ENCODE measurements at regions not wholly inside any gene's neighbourhood (a gene's known extent, or its start where the extent isn't known, plus 50 kb on each side); places are given as distances from the start of the nearest gene placed in this dataset.

DNA sequence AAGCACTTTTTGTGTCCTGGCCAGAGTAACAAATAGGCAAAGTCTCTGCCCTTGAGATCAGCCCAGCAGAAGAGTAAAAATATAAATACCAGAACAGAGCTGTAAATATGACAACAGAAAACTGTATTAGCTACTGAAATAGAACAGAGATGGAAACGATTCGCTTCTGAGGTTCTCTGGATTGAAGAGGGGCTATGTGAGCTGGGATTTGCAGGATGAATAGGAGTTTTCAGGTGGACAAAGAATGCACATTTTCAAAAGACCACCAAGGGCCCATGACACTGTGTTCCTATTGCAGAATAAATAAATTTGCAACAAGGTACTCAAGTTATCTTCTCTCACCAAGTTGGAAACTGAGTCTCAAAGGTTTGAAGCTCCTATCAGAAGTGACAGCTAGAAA is 176.6 kb downstream of the BCL11B start:
- DNase-seq (ENCODE audit: low spot score), result no peak
- no peaks in the 10 kb centered on the region for H3K36me3 ChIP-seq (replicated peaks in 1 of 2; ENCODE audit: control insufficient read depth in 2 of 2, insufficient read depth in 2 of 2, low read length in 2 of 2)
- no CpG with 5 or more reads among the region's 2 CpGs for WGBS, 2 donors (ENCODE audit: extremely low coverage in 2 of 2, insufficient read length in 2 of 2, insufficient replicate concordance in 1 of 2)
- H3K4me1 ChIP-seq (ENCODE audit: control insufficient read depth in 2 of 2, insufficient read depth in 1 of 2, low read depth in 1 of 2, low read length in 2 of 2), result peaks cover 0 to 7% of the 10 kb centered on the region in 2 donors
- H3K18ac ChIP-seq (ENCODE audit: low read length), result no peak overlapping the region
- H3K27me3 ChIP-seq (ENCODE audit: control insufficient read depth in 3 of 3, insufficient read depth in 3 of 3, low read depth in 1 of 3, low read length in 3 of 3), result peaks cover 0 to 3% (median 0%) of the 10 kb centered on the region in 3 experiments
- no peak overlapping the region for H3K27ac ChIP-seq (replicated peaks; ENCODE audit: low read length)
- no peak overlapping the region for H3K4ac ChIP-seq (ENCODE audit: low read length)
- no peak overlapping the region for H3K9ac ChIP-seq (ENCODE audit: low read depth, low read length, poor library complexity)
- no peak overlapping the region for H3K14ac ChIP-seq (ENCODE audit: low read length)
- H2BK5ac ChIP-seq (ENCODE audit: low read length), result no peak overlapping the region
- no peak overlapping the region for H4K91ac ChIP-seq (ENCODE audit: low read depth, low read length, poor library complexity)
- no peak overlapping the region for H2AFZ ChIP-seq (ENCODE audit: low read length)
- H2BK12ac ChIP-seq (ENCODE audit: low read length), result no peak overlapping the region
- no peak overlapping the region for H2BK120ac ChIP-seq (ENCODE audit: low read depth, low read length)
- no peak overlapping the region for H2BK15ac ChIP-seq (ENCODE audit: low read length)
- H2AK5ac ChIP-seq (ENCODE audit: low read depth, low read length), result peak overlapping the region; percentile 56
- no peaks in the 10 kb centered on the region for H3K79me1 ChIP-seq (ENCODE audit: low read depth, low read length)
- H4K8ac ChIP-seq (ENCODE audit: low read depth, low read length), result no peak overlapping the region
- H3K4me3 ChIP-seq (ENCODE audit: low read length in 2 of 2), result no peak overlapping the region
- no peaks in the 10 kb centered on the region for H3K9me3 ChIP-seq (replicated peaks in 1 of 2; ENCODE audit: control insufficient read depth in 2 of 2, insufficient read depth in 1 of 2, low read depth in 1 of 2, low read length in 2 of 2)
- H3K23ac ChIP-seq (ENCODE audit: low read depth, low read length, poor library complexity), result no peak overlapping the region
- H3K4me2 ChIP-seq (ENCODE audit: insufficient read depth, low read length, poor library complexity, severe bottlenecking), result no peak overlapping the region

DNA sequence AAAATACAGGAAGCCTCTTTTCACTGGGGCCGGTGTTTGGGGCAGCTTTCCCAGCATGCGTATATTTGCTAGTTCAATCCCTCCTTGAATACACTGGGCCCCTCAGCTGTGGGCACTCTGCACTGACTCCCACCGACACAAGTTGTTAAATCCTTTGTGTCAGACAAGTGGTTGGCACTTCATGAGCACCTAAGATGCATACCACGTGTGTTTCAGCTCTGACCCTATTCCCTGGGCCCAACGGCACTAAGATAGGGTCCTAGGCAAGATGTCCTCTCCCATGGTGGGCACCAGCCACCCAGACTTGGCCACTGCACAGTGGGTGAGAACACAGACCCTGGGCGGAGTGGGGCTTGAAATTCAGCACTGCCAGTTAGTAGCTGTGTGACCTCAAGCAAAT is 173.8 kb downstream of the BCL11B start:
- Histone ChIP-seq H4K91ac (ENCODE audit: low read depth, low read length, poor library complexity) (no peak overlapping the region), H2AK5ac (ENCODE audit: low read depth, low read length) (peak overlapping the region; percentile 13), H3K9ac (ENCODE audit: low read depth, low read length, poor library complexity) (no peak overlapping the region)

DNA sequence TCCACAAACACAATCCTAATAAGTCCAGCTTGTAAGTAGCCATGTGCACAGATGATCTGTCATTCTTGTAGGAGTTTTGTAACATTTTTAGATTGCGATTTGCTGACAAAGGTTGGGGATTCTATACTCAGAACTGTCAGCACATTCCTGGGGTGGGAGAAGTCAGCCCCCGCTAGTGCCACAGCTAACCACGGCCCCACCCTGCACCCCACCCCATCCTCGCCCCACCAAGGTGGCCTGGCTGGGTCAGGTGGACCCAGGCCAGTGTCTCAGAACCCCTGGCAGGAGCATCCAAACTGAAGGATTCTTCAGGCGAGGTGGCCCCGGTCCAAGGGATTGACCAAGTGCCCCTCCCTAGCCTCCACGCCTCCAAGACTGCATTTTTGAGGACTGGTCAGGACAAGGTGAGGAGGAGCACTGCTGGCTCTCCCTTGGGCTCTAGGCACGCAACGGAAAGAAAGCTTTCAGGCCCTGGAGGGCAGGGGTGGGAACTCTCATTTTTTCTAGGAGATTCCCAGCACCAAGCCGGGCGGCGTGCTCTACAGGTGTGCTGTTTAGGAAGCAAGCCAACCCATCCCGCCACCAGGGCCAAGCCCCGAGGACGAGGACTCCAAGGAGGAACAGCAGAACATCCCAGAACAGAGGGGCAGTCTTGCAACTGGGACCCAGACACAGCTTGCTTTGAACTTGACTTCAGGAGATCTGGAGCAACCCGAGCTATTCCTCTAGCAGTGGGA is 172.8 kb downstream of the BCL11B start:
- Histone ChIP-seq H3K9me3 (replicated peaks in 1 of 2; ENCODE audit: control insufficient read depth in 2 of 2, insufficient read depth in 1 of 2, low read depth in 1 of 2, low read length in 2 of 2) (peaks cover 0 to 3% of the 10 kb centered on the region in 2 donors), H4K91ac (ENCODE audit: low read depth, low read length, poor library complexity) (no peak overlapping the region), H3K18ac (ENCODE audit: low read length) (no peak overlapping the region), H2AK5ac (ENCODE audit: low read depth, low read length) (peak overlapping the region; percentile 61), H3K14ac (ENCODE audit: low read length) (no peak overlapping the region), H3K23ac (ENCODE audit: low read depth, low read length, poor library complexity) (no peak overlapping the region), H3K4me3 (ENCODE audit: low read length in 2 of 2) (no peak overlapping the region), H3K27ac (replicated peaks; ENCODE audit: low read length) (no peak overlapping the region), H2BK5ac (ENCODE audit: low read length) (no peak overlapping the region), H3K79me1 (ENCODE audit: low read depth, low read length) (no peaks in the 10 kb centered on the region), H3K4me2 (ENCODE audit: insufficient read depth, low read length, poor library complexity, severe bottlenecking) (no peak overlapping the region), H3K27me3 (ENCODE audit: control insufficient read depth in 3 of 3, insufficient read depth in 3 of 3, low read depth in 1 of 3, low read length in 3 of 3) (peaks cover 0 to 3% (median 0%) of the 10 kb centered on the region in 3 experiments), H2BK120ac (ENCODE audit: low read depth, low read length) (no peak overlapping the region), H3K36me3 (replicated peaks in 1 of 2; ENCODE audit: control insufficient read depth in 2 of 2, insufficient read depth in 2 of 2, low read length in 2 of 2) (no peaks in the 10 kb centered on the region), H4K8ac (ENCODE audit: low read depth, low read length) (no peak overlapping the region), H2AFZ (ENCODE audit: low read length) (no peak overlapping the region), H3K4ac (ENCODE audit: low read length) (no peak overlapping the region), H2BK12ac (ENCODE audit: low read length) (no peak overlapping the region), H2BK15ac (ENCODE audit: low read length) (peak overlapping the region; percentile 50), H3K9ac (ENCODE audit: low read depth, low read length, poor library complexity) (no peak overlapping the region), H3K4me1 (ENCODE audit: control insufficient read depth in 2 of 2, insufficient read depth in 1 of 2, low read depth in 1 of 2, low read length in 2 of 2) (peaks cover 0 to 7% of the 10 kb centered on the region in 2 donors)
- WGBS, 2 donors (ENCODE audit: extremely low coverage in 2 of 2, insufficient read length in 2 of 2, insufficient replicate concordance in 1 of 2), result no CpG with 5 or more reads among the region's 16 CpGs
- DNase-seq (ENCODE audit: low spot score), result no peak

More for the DNA sequence above, 173.8 kb downstream of the BCL11B start:
- H2BK15ac ChIP-seq (ENCODE audit: low read length), result peak overlapping the region; percentile 56
- H3K36me3 ChIP-seq (replicated peaks in 1 of 2; ENCODE audit: control insufficient read depth in 2 of 2, insufficient read depth in 2 of 2, low read length in 2 of 2), result no peaks in the 10 kb centered on the region
- peaks cover 0 to 13% of the 10 kb centered on the region in 2 donors for H3K4me1 ChIP-seq (ENCODE audit: control insufficient read depth in 2 of 2, insufficient read depth in 1 of 2, low read depth in 1 of 2, low read length in 2 of 2)
- no peak overlapping the region for H3K14ac ChIP-seq (ENCODE audit: low read length)
- WGBS, 2 donors (ENCODE audit: extremely low coverage in 2 of 2, insufficient read length in 2 of 2, insufficient replicate concordance in 1 of 2), result no CpG with 5 or more reads among the region's 6 CpGs
- H3K4ac ChIP-seq (ENCODE audit: low read length), result no peak overlapping the region
- H3K9me3 ChIP-seq (replicated peaks in 1 of 2; ENCODE audit: control insufficient read depth in 2 of 2, insufficient read depth in 1 of 2, low read depth in 1 of 2, low read length in 2 of 2), result peaks cover 0 to 3% of the 10 kb centered on the region in 2 donors
- H3K27me3 ChIP-seq (ENCODE audit: control insufficient read depth in 3 of 3, insufficient read depth in 3 of 3, low read depth in 1 of 3, low read length in 3 of 3), result peaks cover 0 to 3% (median 0%) of the 10 kb centered on the region in 3 experiments
- no peak overlapping the region for H2AFZ ChIP-seq (ENCODE audit: low read length)
- H3K79me1 ChIP-seq (ENCODE audit: low read depth, low read length), result no peaks in the 10 kb centered on the region
- H3K4me3 ChIP-seq (ENCODE audit: low read length in 2 of 2), result no peak overlapping the region
- no peak overlapping the region for H3K4me2 ChIP-seq (ENCODE audit: insufficient read depth, low read length, poor library complexity, severe bottlenecking)
- DNase-seq (ENCODE audit: low spot score), result no peak
- H3K27ac ChIP-seq (replicated peaks; ENCODE audit: low read length), result no peak overlapping the region
- peak overlapping the region; percentile 32 for H3K18ac ChIP-seq (ENCODE audit: low read length)
- H2BK120ac ChIP-seq (ENCODE audit: low read depth, low read length), result no peak overlapping the region
- no peak overlapping the region for H3K23ac ChIP-seq (ENCODE audit: low read depth, low read length, poor library complexity)
- H2BK12ac ChIP-seq (ENCODE audit: low read length), result peak overlapping the region; percentile 23
- H2BK5ac ChIP-seq (ENCODE audit: low read length), result no peak overlapping the region
- no peak overlapping the region for H4K8ac ChIP-seq (ENCODE audit: low read depth, low read length)

DNA sequence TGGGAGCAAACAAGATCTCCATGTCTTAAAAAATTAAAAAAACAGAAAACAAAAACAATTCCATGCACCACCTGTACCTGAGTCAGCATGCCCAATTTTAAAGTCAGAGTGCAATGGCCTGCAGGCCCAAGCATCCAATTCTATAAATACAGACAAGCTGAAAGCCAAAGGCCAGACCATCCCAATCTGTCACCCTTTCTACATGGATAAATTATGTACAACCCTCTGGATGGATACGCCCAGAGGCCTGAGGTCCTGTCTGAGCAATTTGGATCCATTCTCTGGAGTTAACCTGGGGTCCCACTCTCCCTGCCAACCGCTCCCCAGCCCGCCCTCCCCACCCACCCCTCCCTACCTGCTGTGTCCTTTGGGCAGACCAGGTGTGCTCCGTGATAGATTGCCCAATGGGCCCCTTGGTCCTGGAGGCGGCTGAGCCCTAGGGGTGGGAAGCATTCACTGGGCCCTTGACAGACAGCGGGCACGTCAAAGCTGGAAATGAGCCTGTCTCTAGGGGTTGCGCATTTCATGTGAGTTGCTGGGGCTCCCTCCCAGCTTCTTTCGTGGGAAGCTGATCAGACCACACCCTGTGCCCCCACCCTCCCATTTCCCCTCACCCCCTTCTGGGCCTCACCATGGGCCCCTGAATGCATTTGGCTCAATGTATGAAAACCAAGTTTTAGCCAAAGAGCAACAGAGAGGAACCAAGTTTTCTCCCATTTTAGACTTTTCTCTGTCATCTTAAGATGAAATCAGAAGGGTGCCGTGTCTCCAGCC is 171.3 kb downstream of the BCL11B start:
- Histone ChIP-seq H3K23ac (ENCODE audit: low read depth, low read length, poor library complexity) (no peak overlapping the region), H3K27ac (replicated peaks; ENCODE audit: low read length) (no peak overlapping the region), H4K8ac (ENCODE audit: low read depth, low read length) (no peak overlapping the region), H4K91ac (ENCODE audit: low read depth, low read length, poor library complexity) (no peak overlapping the region), H2AK5ac (ENCODE audit: low read depth, low read length) (peak overlapping the region; percentile 34), H3K4me2 (ENCODE audit: insufficient read depth, low read length, poor library complexity, severe bottlenecking) (no peak overlapping the region), H3K9ac (ENCODE audit: low read depth, low read length, poor library complexity) (no peak overlapping the region), H2BK12ac (ENCODE audit: low read length) (peak overlapping the region; percentile 49), H3K4me1 (ENCODE audit: control insufficient read depth in 2 of 2, insufficient read depth in 1 of 2, low read depth in 1 of 2, low read length in 2 of 2) (peaks cover 0 to 7% of the 10 kb centered on the region in 2 donors), H3K79me1 (ENCODE audit: low read depth, low read length) (no peaks in the 10 kb centered on the region), H3K27me3 (ENCODE audit: control insufficient read depth in 3 of 3, insufficient read depth in 3 of 3, low read depth in 1 of 3, low read length in 3 of 3) (no peaks in the 10 kb centered on the region), H2BK5ac (ENCODE audit: low read length) (no peak overlapping the region), H3K18ac (ENCODE audit: low read length) (peak overlapping the region; percentile 86), H3K14ac (ENCODE audit: low read length) (no peak overlapping the region), H3K9me3 (replicated peaks in 1 of 2; ENCODE audit: control insufficient read depth in 2 of 2, insufficient read depth in 1 of 2, low read depth in 1 of 2, low read length in 2 of 2) (peaks cover 0 to 3% of the 10 kb centered on the region in 2 donors), H2BK120ac (ENCODE audit: low read depth, low read length) (no peak overlapping the region), H3K4me3 (ENCODE audit: low read length in 2 of 2) (no peak overlapping the region), H2AFZ (ENCODE audit: low read length) (no peak overlapping the region), H2BK15ac (ENCODE audit: low read length) (no peak overlapping the region), H3K4ac (ENCODE audit: low read length) (no peak overlapping the region), H3K36me3 (replicated peaks in 1 of 2; ENCODE audit: control insufficient read depth in 2 of 2, insufficient read depth in 2 of 2, low read length in 2 of 2) (no peaks in the 10 kb centered on the region)
- no CpG with 5 or more reads among the region's 10 CpGs for WGBS, 2 donors (ENCODE audit: extremely low coverage in 2 of 2, insufficient read length in 2 of 2, insufficient replicate concordance in 1 of 2)
- no peak for DNase-seq (ENCODE audit: low spot score)
